ENCODE measurements at regions not wholly inside any gene's neighbourhood (a gene's known extent, or its start where the extent isn't known, plus 50 kb on each side); places are given as distances from the start of the nearest gene placed in this dataset.

DNA sequence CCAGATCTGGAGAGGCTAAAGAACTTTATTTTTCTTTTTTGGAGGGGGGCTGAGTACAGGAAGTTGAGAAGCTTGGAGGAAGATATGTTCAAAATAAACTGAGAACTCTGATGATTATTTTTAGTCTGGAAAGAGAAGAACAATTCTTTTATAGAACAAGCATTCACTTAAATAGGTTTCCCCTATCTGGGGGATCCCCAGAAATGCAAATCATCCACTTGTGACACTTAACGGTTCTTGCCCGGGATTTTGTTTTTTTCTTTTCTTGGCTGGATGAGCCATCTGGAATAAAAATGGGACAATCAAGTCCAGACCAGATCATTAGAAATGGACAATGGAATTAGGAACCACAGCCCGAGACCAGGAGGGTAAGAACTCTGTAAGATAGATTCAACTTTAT is 95.9 kb upstream of the EGR2 start:
- TF ChIP-seq, protein P1, sequence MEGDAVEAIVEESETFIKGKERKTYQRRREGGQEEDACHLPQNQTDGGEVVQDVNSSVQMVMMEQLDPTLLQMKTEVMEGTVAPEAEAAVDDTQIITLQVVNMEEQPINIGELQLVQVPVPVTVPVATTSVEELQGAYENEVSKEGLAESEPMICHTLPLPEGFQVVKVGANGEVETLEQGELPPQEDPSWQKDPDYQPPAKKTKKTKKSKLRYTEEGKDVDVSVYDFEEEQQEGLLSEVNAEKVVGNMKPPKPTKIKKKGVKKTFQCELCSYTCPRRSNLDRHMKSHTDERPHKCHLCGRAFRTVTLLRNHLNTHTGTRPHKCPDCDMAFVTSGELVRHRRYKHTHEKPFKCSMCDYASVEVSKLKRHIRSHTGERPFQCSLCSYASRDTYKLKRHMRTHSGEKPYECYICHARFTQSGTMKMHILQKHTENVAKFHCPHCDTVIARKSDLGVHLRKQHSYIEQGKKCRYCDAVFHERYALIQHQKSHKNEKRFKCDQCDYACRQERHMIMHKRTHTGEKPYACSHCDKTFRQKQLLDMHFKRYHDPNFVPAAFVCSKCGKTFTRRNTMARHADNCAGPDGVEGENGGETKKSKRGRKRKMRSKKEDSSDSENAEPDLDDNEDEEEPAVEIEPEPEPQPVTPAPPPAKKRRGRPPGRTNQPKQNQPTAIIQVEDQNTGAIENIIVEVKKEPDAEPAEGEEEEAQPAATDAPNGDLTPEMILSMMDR (IDR thresholded peaks at IDR 0.05), result no peak
- TF ChIP-seq POLR2AphosphoS5 (IDR thresholded peaks at IDR 0.05) (no peak), POLR2A (IDR thresholded peaks at IDR 0.05) (no peak)
